Heart left ventricle (tissue), 13 donors: ENCODE measurements at regions not wholly inside any gene's neighbourhood (a gene's known extent, or its start where the extent isn't known, plus 50 kb on each side); places are given as distances from the start of the nearest gene placed in this dataset.

Experiments
- POLR2A ChIP-seq, 2 donors: fragments of 450-650 bp; IDR thresholded peaks; one replicate each; pipeline ENCODE4 v1.6.1; 2017; ENCODE audit warnings: antibody characterized with exemption in 2 of 2, mild to moderate bottlenecking in 2 of 2, moderate library complexity in 2 of 2
- TF ChIP-seq, protein P1 (sequence below), 12 donors: fragments of 200-600 bp; sonication (generic) in 4 of 12; IDR thresholded peaks; one replicate each; pipeline versions ENCODE4 v1.5.0 to v1.8.0; 2018 to 2022; ENCODE audit warnings: antibody characterized with exemption in 12 of 12, mild to moderate bottlenecking in 5 of 12
- donor health status: ischemic (EF 13 %, LVEDD 7.1; RV severe dilation, severe dysfunction).
- donor health status: DM: no; HTN: yes; CAD: no.
- donor health status: DM: no; HTN: no; CAD: no.
- donor health status: ischemic (EF 25% LVEDD 6.9; RV normal size, moderate dysfunction).
- donor health status: ischemic (EF 25% LVEDD 5.7; RV mildly dilated, moderate dysfunction).
- donor health status: ischemic (EF 35%, LVEDD 5.7; RV mildly dilated, moderate dysfunction).
- donor health status: nonischemic (EF 11% LVEDD 7.7; RV severe dilation, severe dysfunction).
- donor health status: DM: yes; HTN: yes; CAD: no.
- donor health status: PGD.
- donor health status: ischemic (EF 29% LVEDD 5.4; RV normal size, mild dysfunction).
- donor health status: nonischemic (EF 23%, LVEDD 6.1; RV moderate dilation, normal function).

GRCh38 chr7:10577866-10578374, 395.8 kb upstream of the PHF14 start:
- TF ChIP-seq, protein P1, sequence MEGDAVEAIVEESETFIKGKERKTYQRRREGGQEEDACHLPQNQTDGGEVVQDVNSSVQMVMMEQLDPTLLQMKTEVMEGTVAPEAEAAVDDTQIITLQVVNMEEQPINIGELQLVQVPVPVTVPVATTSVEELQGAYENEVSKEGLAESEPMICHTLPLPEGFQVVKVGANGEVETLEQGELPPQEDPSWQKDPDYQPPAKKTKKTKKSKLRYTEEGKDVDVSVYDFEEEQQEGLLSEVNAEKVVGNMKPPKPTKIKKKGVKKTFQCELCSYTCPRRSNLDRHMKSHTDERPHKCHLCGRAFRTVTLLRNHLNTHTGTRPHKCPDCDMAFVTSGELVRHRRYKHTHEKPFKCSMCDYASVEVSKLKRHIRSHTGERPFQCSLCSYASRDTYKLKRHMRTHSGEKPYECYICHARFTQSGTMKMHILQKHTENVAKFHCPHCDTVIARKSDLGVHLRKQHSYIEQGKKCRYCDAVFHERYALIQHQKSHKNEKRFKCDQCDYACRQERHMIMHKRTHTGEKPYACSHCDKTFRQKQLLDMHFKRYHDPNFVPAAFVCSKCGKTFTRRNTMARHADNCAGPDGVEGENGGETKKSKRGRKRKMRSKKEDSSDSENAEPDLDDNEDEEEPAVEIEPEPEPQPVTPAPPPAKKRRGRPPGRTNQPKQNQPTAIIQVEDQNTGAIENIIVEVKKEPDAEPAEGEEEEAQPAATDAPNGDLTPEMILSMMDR (IDR thresholded peaks at IDR 0.05) = no peak
- no peak for TF ChIP-seq POLR2A (IDR thresholded peaks at IDR 0.05)
